ENCODE measurements at regions not wholly inside any gene's neighbourhood (a gene's known extent, or its start where the extent isn't known, plus 50 kb on each side); places are given as distances from the start of the nearest gene placed in this dataset.

DNA sequence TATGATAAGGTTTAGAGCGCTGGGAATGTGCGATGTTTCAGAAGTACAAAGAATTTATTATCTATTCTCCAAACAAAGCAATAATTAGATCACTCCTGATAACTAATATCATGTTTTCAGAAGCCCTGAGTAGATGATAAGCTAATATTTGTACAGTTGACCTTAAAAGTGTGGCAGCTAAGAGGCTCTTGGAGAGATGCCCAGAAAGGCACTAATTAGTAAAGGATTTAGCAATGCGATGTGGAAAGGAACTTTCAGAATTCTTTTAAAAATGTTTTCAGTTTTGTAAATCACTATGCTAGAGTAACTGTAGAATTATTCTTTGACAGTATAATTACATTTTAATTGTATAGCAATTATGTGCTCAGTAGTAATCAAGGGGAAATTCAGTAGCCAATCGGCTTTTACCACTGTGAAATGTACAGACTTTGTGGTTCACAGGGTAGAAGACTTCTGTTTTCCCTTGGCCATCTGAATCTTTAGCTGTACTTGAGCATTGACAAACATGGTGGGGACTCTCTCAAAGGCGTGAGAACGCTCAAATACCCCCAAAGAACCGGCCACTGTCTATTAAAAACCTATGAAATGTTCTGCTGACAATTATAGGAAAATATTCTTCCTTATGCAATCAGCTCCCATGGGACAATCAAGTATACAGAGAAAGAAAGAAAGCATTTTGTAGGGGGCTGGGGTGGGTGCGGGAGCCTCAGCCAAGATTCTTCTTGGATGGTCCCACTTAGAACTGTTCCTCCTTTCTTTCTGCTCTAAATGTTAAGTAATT, 262.8 kb upstream of the AGAP1 start (continued):
- TF ChIP-seq ZNF114 (CRISPR knock-in tag; IDR thresholded peaks at IDR 0.05) (no peak), STAT1 (IDR thresholded peaks at IDR 0.05; ENCODE audit: unreplicated experiment) (no peak), REST (IDR thresholded peaks at IDR 0.05; ENCODE audit: unreplicated experiment) (no peak)

DNA sequence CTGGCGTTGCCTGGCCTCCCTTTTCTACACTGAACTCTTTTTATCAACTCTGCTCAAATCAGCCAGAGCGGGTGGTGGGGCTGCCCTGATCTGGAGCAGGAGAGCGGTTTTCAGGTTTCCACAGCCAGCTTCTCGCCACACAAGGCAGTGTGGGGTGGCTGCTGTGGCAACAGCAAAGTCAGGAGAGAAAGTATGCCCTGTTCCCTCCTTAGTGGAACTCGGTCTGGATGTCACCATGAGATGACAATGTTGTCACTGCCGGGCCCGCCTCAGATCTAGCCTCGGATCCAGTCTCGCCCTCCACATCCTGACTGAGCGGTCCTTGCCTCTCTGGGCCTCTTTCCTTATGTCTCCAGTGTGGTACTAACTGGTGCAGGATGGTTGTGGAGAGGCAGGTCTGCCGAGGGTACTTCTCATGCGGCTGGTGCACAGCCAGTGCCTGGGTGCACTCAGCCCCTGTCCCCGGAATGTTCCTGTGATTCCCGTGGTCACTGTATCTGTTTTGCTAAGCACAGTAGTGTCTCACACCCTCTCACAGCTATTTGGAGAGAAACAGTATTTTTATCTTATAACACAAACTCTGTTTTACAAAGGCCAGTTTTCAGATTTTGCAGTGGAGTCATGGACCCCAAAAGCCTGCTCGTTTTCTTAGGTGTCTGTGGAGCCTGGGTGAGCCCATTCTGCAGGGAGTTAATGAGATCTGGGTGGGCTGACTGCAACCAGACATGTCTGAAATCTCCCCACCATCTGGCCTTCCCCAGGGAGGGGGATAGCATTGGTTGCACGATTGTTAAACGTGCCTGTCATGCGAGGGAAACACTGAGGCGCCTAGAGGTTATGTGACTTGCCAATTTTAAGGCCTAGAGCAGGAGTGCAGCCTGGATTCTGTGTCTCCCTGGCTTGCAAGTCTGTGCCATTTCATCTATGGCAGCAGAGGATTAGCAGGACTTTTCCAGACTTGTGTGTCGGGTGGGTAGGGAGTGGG, 261.1 kb upstream of the AGAP1 start:
- Histone ChIP-seq H3K36me3 (ENCODE audit: insufficient read depth) (no peaks in the 10 kb centered on the region), H3K27ac (ENCODE audit: low read depth) (no peak overlapping the region), H3K27me3 (ENCODE audit: insufficient read depth) (no peaks in the 10 kb centered on the region), H3K9me2 (ENCODE audit: insufficient read depth) (no peaks in the 10 kb centered on the region), H3F3A (replicated peaks; ENCODE audit: low read depth) (no peaks in the 10 kb centered on the region), H2AFZ (peak overlapping the region; percentile 28; the same call in 1 of the 2 replicates), H3K79me2 (replicated peaks; ENCODE audit: insufficient read depth) (no peaks in the 10 kb centered on the region), H3K4me1 (ENCODE audit: insufficient read depth) (no peaks in the 10 kb centered on the region), H3K4me3 (no peak overlapping the region), H4K20me1 (replicated peaks; ENCODE audit: insufficient read depth) (no peaks in the 10 kb centered on the region), H3K4me2 (no peak overlapping the region)
- H3K27ac Mint-ChIP-seq, result no peak overlapping the region
- 0 out of 3 replicates have a peak, but pooled peaks cover 2% of the 10 kb centered on the region for H3K4me1 Mint-ChIP-seq
- ATAC-seq (no peak), DNase-seq (ENCODE audit: low spot score) (no peak)
- no peak overlapping the region for H3K4me3 Mint-ChIP-seq
- no peaks in the 10 kb centered on the region for H3K36me3 Mint-ChIP-seq (ENCODE audit: low read depth)
- no peaks in the 10 kb centered on the region for H3K9me3 Mint-ChIP-seq
- no peaks in the 10 kb centered on the region for H3K27me3 Mint-ChIP-seq (ENCODE audit: insufficient read depth, low read depth, poor library complexity)
- TF ChIP-seq EZH2 (IDR thresholded peaks at IDR 0.05; ENCODE audit: low read depth, unreplicated experiment), result no peak
- no peak for TF ChIP-seq STAT1 (IDR thresholded peaks at IDR 0.05; ENCODE audit: unreplicated experiment)
- no peak for TF ChIP-seq NANOG (IDR thresholded peaks at IDR 0.05; ENCODE audit: borderline replicate concordance)
- TF ChIP-seq, protein P1, sequence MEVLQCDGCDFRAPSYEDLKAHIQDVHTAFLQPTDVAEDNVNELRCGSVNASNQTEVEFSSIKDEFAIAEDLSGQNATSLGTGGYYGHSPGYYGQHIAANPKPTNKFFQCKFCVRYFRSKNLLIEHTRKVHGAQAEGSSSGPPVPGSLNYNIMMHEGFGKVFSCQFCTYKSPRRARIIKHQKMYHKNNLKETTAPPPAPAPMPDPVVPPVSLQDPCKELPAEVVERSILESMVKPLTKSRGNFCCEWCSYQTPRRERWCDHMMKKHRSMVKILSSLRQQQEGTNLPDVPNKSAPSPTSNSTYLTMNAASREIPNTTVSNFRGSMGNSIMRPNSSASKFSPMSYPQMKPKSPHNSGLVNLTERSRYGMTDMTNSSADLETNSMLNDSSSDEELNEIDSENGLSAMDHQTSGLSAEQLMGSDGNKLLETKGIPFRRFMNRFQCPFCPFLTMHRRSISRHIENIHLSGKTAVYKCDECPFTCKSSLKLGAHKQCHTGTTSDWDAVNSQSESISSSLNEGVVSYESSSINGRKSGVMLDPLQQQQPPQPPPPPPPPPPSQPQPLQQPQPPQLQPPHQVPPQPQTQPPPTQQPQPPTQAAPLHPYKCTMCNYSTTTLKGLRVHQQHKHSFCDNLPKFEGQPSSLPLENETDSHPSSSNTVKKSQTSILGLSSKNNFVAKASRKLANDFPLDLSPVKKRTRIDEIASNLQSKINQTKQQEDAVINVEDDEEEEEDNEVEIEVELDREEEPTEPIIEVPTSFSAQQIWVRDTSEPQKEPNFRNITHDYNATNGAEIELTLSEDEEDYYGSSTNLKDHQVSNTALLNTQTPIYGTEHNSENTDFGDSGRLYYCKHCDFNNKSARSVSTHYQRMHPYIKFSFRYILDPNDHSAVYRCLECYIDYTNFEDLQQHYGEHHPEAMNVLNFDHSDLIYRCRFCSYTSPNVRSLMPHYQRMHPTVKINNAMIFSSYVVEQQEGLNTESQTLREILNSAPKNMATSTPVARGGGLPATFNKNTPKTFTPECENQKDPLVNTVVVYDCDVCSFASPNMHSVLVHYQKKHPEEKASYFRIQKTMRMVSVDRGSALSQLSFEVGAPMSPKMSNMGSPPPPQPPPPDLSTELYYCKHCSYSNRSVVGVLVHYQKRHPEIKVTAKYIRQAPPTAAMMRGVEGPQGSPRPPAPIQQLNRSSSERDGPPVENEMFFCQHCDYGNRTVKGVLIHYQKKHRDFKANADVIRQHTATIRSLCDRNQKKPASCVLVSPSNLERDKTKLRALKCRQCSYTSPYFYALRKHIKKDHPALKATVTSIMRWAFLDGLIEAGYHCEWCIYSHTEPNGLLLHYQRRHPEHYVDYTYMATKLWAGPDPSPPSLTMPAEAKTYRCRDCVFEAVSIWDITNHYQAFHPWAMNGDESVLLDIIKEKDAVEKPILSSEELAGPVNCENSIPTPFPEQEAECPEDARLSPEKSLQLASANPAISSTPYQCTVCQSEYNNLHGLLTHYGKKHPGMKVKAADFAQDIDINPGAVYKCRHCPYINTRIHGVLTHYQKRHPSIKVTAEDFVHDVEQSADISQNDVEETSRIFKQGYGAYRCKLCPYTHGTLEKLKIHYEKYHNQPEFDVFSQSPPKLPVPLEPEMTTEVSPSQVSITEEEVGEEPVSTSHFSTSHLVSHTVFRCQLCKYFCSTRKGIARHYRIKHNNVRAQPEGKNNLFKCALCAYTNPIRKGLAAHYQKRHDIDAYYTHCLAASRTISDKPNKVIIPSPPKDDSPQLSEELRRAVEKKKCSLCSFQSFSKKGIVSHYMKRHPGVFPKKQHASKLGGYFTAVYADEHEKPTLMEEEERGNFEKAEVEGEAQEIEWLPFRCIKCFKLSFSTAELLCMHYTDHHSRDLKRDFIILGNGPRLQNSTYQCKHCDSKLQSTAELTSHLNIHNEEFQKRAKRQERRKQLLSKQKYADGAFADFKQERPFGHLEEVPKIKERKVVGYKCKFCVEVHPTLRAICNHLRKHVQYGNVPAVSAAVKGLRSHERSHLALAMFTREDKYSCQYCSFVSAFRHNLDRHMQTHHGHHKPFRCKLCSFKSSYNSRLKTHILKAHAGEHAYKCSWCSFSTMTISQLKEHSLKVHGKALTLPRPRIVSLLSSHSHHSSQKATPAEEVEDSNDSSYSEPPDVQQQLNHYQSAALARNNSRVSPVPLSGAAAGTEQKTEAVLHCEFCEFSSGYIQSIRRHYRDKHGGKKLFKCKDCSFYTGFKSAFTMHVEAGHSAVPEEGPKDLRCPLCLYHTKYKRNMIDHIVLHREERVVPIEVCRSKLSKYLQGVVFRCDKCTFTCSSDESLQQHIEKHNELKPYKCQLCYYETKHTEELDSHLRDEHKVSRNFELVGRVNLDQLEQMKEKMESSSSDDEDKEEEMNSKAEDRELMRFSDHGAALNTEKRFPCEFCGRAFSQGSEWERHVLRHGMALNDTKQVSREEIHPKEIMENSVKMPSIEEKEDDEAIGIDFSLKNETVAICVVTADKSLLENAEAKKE (CRISPR knock-in tag; IDR thresholded peaks at IDR 0.05), result no peak
- TF ChIP-seq POLR2AphosphoS5 (IDR thresholded peaks at IDR 0.05; ENCODE audit: low read depth), result no peak
- TF ChIP-seq JUNB (IDR thresholded peaks at IDR 0.05; ENCODE audit: unreplicated experiment), result no peak
- TF ChIP-seq ZNF114 (CRISPR knock-in tag; IDR thresholded peaks at IDR 0.05), result no peak
- TF ChIP-seq CREB1 (CRISPR knock-in tag; IDR thresholded peaks at IDR 0.05; ENCODE audit: low read depth), result no peak
- TF ChIP-seq ZNF331 (CRISPR knock-in tag; IDR thresholded peaks at IDR 0.05; ENCODE audit: low read depth), result no peak

Measured in GM23338 (cell line).